ACC112 (cell line): ENCODE measurements at regions not wholly inside any gene's neighbourhood (a gene's known extent, or its start where the extent isn't known, plus 50 kb on each side); places are given as distances from the start of the nearest gene placed in this dataset.
"Not testable (repeated sequence)": the region's sequence is repeated elsewhere in the genome, so short reads cannot be mapped to it uniquely, and the experiment has no call there.

ENCODE experiments used
- H2AFZ ChIP-seq: fragments of 200-600 bp; sonication (generic); one replicate; pipeline ENCODE4 v1.6.0; 2017; ENCODE audit warnings: antibody characterized with exemption, low read length; ENCODE audit not compliant: unreplicated experiment
- H3K27ac ChIP-seq: fragments of 200-600 bp; sonication (generic); 2 replicates; pipeline ENCODE4 v1.5.1; 2014; ENCODE audit warnings: low read depth, mild to moderate bottlenecking, antibody characterized with exemption, low read length, moderate library complexity
- H3K27me3 ChIP-seq: fragments of 200-600 bp; sonication (generic); 2 replicates; pipeline ENCODE4 v1.6.1; 2014; ENCODE audit warnings: mild to moderate bottlenecking, antibody characterized with exemption, low read length, moderate library complexity, mixed read lengths; ENCODE audit not compliant: insufficient read depth
- H3K36me3 ChIP-seq: fragments of 200-600 bp; sonication (generic); 2 replicates; pipeline ENCODE4 v1.6.1; 2016; ENCODE audit warnings: mild to moderate bottlenecking, antibody characterized with exemption, low read length, moderate library complexity, mixed read lengths; ENCODE audit not compliant: insufficient read depth
- H3K4me1 ChIP-seq: fragments of 200-600 bp; sonication (generic); one replicate; pipeline ENCODE4 v1.6.1; 2016; ENCODE audit warnings: low read length, mixed read lengths; ENCODE audit not compliant: insufficient read depth, unreplicated experiment, control insufficient read depth
- H3K4me3 ChIP-seq: fragments of 200-600 bp; sonication (generic); 2 replicates; pipeline ENCODE4 v1.5.1; 2014; ENCODE audit warnings: mild to moderate bottlenecking, low read depth, low read length
- H3K79me2 ChIP-seq: fragments of 200-600 bp; sonication (generic); one replicate; pipeline ENCODE4 v1.6.0; 2016; ENCODE audit warnings: low read length; ENCODE audit not compliant: control insufficient read depth, unreplicated experiment, insufficient read depth

DNA sequence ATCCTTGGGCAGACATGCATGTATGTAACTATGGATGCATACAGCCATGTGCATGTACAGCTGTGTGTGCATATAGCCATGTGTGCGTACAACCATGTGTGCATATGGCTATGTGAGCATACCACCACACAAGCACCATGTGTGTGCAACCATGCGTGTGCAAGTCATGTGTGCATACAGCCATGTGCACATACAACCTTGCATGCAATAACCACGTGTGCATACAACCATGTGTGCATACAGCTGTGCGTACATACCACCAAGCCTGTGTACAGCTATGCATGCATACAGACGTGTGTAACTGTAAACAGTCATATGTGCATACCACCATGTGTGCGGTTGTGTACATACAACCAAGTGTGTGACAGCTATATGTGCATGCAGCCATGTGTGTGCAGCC lies 186.4 kb downstream of the LAT start:
- H2AFZ ChIP-seq, H3K36me3 ChIP-seq, H3K27ac ChIP-seq, H3K27me3 ChIP-seq, H3K4me1 ChIP-seq, H3K79me2 ChIP-seq, H3K4me3 ChIP-seq: not testable (repeated sequence)

DNA sequence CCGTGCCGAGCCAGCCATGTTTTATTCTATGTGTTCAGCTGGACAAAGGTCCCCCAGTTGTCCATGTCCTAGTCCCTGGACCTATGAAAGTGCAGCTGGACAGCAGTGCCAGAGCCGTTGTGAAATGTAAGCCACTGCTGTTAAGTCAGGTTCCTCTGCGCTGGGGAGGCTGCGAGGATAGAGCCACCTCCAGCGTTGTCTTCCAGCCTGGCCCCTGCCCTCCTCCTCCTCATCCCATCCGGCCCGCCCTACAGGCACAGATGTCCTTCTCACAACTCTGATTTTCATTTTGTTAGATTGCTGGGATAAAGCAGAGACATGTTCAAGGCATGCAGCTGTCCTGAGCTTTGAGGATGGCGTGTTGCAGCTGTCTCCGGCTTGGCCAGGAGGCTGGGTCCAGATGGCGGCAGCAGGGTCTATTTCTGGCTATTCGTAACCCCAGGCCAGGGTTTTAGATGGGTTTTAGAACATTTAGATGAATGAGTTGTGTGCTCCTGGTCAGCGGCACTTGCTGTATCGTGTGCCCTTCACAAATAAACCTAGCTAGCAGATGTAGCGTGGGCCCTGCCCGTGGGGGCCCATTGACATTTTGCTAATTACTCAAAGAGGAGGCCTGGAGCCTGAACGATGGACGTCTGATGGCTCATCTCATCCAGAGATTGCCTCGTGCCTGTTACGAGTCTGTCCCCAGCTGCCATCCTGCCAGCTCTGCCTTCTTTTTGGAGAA lies 185.7 kb downstream of the LAT start:
- not testable (repeated sequence) for H3K4me1 ChIP-seq, H3K4me3 ChIP-seq, H3K79me2 ChIP-seq, H2AFZ ChIP-seq, H3K27ac ChIP-seq, H3K36me3 ChIP-seq, H3K27me3 ChIP-seq

- not testable (repeated sequence) for H3K36me3 ChIP-seq, H3K27ac ChIP-seq, H3K4me1 ChIP-seq, H3K4me3 ChIP-seq, H3K27me3 ChIP-seq, H3K79me2 ChIP-seq, H2AFZ ChIP-seq
These were observed 184.6 kb downstream of the LAT start for GRCh38 chr16:29169295-29169994.

DNA sequence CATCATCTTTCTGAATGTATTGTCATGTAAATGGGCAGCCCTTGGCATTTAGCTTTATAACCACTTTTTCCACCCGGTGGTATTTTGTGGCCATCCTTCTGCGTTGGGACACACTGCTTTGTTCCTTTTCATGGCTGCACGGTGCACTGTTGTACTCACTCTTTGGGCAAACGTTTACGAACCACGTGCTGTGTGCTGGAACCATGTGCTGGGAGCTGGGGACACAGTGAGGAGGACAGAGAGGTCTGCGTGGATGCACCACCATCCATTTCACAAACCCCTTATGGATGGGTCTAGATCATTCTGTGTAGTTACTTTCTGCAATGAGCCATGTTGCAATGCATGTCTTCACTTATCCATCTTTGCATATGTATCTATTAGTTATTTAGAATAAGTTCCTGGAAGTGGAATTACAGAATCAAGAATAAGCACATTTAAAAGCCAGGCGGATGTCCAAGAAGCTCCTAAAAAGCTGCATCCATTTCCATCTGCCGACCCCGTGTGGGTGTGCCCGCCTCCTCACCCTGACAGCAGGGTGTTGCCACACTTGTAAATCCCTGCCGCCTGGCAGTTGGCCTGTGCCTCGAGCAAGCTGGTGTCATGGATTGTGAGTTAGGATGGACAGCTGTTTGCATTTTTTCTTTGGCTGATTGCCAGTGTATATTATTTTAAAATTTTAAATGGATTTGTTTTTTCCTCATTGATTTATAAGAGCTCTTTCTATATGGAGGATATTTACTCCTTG lies 183.8 kb downstream of the LAT start:
- not testable (repeated sequence) for H3K27ac ChIP-seq, H2AFZ ChIP-seq, H3K4me3 ChIP-seq, H3K36me3 ChIP-seq, H3K79me2 ChIP-seq, H3K27me3 ChIP-seq, H3K4me1 ChIP-seq

DNA sequence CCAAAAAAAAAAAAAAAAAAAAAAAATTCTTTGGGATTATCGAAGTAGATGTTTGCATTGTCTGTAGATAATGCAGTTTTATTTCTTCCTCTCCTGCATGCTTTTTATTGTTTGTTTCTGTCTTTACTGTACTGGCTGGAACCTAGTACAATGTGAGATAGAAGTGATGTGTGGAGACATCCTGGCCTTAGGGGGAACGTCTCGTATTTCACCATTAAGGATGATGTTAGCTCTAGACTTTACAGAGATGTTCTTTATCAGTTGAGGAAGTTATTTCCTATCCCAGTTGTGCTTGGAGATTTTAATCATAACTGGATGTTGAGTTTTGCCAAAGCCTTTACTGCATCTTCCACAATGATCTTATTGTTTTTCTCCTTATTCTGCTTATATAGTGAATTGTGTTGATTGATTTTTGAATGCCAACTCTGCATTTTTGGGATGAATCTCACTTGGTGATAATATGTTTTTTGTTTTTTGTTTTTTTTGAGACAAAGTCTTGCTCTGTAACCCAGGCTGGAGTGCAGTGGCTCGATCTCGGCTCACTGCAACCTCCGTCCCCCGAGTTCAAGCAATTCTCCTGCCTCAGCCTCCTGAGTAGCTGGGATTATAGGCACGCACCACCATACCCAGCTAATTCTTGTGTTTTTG lies 179.7 kb downstream of the LAT start:
- not testable (repeated sequence) for H3K4me3 ChIP-seq, H3K4me1 ChIP-seq, H3K27me3 ChIP-seq, H3K36me3 ChIP-seq, H2AFZ ChIP-seq, H3K27ac ChIP-seq, H3K79me2 ChIP-seq

- peaks cover 15% of the 10 kb centered on the region for H3K4me1 ChIP-seq
- not testable (repeated sequence) for H3K4me3 ChIP-seq, H2AFZ ChIP-seq, H3K27ac ChIP-seq, H3K36me3 ChIP-seq, H3K27me3 ChIP-seq, H3K79me2 ChIP-seq
These were observed 175.3 kb downstream of the LAT start for GRCh38 chr16:29160171-29160570.

DNA sequence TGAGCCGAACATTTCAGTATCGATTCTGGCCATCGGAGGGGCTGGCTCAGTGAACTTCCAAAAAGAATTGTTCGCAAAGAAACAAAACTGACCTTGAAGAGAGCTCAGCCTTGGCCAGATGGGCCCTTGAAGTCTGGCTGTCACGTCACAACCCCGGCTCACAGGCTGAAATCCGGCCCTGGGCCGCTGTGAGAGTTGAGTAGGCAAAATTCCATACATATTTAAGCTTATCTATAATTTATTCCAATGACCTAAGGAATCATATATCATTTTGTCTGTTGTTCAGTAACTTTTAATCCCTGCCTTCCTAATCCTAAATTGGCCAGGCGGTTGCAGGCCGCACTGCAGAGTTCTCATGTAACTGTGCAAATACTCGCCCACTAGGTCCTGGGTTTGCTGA lies 174.8 kb downstream of the LAT start:
- H2AFZ ChIP-seq, H3K4me3 ChIP-seq, H3K27ac ChIP-seq, H3K36me3 ChIP-seq, H3K27me3 ChIP-seq, H3K79me2 ChIP-seq: not testable (repeated sequence)
- H3K4me1 ChIP-seq: peaks cover 15% of the 10 kb centered on the region

- no peak overlapping the region for H3K27ac ChIP-seq
- no peak overlapping the region for H3K4me3 ChIP-seq
- H3K79me2 ChIP-seq: no peaks in the 10 kb centered on the region
- no peaks in the 10 kb centered on the region for H3K27me3 ChIP-seq
- no peaks in the 10 kb centered on the region for H3K36me3 ChIP-seq
- H2AFZ ChIP-seq: no peak overlapping the region
- peaks cover 15% of the 10 kb centered on the region for H3K4me1 ChIP-seq
These were observed 173.9 kb downstream of the LAT start for GRCh38 chr16:29158785-29159184.

- H3K4me1 ChIP-seq: peaks cover 15% of the 10 kb centered on the region
- H3K36me3 ChIP-seq, H3K27me3 ChIP-seq, H3K4me3 ChIP-seq, H3K79me2 ChIP-seq, H2AFZ ChIP-seq: not testable (repeated sequence)
- peak overlapping the region; percentile 96 for H3K27ac ChIP-seq
These were observed 173.4 kb downstream of the LAT start for GRCh38 chr16:29158031-29158784.
